GM18907 (cell line): ENCODE measurements at regions not wholly inside any gene's neighbourhood (a gene's known extent, or its start where the extent isn't known, plus 50 kb on each side); places are given as distances from the start of the nearest gene placed in this dataset.
A peak's percentile ranks its signal among the peaks of the same experiment; 100 is the strongest.

Experiments used
- ATAC-seq: cut with Tn5 transposase; IDR thresholded peaks from one replicate; pipeline ENCODE4 v1.9.1; 2021; ENCODE audit warnings: mild to moderate bottlenecking, moderate library complexity; ENCODE audit not compliant: unreplicated experiment

DNA sequence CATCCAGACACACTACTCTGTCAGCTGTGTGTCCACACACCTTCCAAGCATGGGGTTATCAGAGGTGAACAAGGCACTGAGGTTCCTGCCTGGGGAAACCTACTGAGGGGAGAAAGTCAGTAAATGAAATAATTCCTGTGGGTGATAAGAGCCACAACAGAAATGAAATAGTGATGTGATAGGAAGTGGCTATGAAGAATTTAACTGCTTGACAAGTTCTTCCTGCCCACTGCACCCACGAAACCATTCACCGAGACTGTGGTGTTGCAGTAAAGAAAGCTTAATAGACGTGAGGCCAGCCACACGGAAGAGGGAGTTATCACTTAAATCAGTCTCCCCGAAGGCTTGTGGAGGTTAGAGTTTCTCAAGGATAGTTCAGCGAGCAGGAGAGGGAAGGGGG, 353.1 kb downstream of the UQCRFS1 start:
- no peak for ATAC-seq

DNA sequence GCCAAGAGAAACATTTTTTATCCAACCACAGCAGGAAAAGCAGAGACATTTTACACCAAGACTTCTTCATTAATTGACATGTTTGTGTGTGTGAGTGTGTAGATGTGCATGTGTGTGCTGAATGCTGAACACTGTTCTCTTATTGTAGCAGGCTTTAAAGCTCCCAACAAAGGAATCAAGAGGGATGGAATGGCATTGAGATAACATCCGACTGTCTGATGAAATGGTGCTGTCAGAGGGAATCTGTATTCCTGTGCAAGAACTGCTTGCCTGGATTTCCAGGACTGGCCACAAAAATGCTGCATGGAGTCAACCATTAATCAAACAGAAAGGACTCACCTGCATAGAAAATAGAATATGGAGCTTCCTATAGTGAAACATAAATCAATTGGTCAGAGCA, 354.0 kb downstream of the UQCRFS1 start:
- ATAC-seq = no peak

- ATAC-seq = no peak
Observed at GRCh38 chr19:28857967-28858366, 355.0 kb downstream of the UQCRFS1 start.

- ATAC-seq = no peak
Observed at GRCh38 chr19:28855216-28855615, 357.7 kb downstream of the UQCRFS1 start.

DNA sequence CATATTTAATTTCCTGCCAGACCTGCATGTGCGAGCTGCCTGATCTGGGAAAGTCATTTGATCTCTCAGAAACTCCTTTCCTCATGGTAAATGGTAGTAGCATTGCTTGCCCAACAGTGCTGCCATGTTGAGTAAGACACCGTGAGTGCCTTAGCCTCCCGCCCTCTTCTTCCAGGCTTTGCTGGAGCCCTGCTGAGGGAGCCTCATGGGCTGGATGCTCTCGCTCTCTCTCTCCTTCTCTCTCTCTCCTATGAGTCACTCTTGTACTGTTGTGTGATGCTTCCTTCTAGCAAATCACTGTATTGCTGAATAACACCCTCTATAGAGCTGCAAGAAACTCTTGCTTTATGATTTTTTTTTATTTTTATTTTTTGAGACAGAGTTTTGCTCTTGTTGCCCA, 365.5 kb downstream of the UQCRFS1 start:
- no peak for ATAC-seq

- ATAC-seq = no peak
Observed at GRCh38 chr19:28846094-28846812, 366.7 kb downstream of the UQCRFS1 start.

DNA sequence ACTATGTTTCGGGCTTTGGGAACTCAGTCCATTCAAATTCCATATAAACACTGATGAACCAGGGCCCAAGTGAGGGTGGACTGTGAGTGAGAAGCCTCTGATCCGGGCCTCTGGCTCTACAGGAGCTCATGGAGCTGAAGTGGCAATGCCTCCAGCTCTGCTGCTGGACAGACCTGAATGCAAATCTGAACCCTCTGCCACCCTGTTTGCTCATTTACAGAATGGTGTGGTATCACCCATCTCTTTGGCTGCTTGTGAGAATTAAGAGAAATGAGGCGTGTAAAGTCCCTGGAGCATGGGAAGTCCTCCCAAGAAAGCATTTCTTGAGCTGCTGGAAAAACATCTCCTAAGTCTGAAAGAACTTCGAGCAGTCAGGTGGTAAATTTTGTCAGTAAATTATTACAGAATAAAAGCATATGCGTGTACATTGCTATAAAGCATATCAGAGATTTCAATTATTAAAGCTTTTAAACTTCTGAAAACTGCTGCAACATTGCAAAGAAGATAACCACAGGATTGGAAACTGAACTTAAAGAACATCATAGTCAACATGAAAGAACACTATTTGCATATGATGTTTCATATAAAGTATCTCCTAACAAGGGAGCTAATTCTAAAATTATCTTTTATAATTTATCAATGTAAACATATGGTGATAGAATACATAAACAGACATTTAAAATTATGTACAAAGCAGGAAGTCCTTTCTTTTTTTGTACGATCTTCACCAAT, 369.0 kb downstream of the UQCRFS1 start:
- ATAC-seq = peak; percentile 65

DNA sequence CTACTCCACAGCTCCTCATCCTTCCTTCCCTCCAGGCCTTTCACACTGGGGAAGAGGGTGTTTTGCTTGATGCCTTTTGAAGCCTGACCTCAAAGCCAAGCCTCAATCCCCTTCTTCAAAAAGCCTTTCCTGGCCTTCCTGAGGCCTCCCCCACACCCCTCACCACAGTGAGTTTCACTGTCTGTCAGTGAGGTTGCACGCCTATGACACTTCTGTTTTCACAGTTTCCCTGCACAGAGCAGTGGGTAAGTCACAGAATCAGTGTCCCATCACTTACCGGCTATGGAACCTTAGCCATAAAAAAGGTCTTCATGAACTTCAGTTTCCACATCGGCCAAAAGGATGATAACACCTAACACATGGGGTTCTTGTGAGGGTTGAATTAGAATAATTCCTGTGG, 371.4 kb downstream of the UQCRFS1 start:
- no peak for ATAC-seq

DNA sequence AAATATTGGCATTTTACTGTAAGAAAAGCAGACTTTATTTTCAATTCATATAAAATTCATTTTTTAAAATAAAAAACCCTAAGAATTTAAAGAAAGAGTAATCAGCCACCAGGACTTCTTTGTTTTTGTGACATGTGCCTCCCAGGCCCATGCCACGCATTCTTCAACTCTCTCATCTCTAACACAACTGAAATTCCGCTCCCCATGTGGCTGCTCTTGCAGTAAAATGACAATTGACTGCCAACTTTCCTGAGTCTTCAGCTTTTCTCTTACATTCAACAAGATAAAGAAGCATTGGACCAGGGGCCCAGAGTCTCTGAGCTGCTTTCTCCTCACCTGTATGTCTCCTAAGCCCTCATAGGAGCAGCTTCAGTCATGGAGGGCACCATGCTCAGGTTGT, 372.1 kb downstream of the UQCRFS1 start:
- no peak for ATAC-seq

- ATAC-seq = no peak
Observed at GRCh38 chr19:28839455-28839854, 373.5 kb downstream of the UQCRFS1 start.

DNA sequence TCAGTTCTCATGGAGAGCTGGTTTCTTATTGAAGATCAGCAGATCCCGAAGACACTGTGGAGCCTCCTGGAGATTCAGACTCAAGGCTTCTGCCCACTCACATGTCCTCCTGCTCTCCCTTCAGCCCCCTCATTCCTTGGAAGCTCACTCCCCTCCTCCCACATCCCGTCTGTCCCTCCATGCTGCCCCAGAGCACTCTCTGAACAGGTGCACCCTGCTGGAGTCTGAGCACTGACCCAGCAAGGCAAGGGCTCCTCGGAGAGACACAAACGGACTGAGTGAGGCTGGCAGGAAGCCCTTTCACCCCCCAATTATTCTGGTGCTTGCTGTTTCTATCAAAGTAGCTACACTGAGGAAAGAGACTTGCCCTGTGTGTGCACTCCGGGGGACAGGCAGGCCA, 374.0 kb downstream of the UQCRFS1 start:
- ATAC-seq = no peak

DNA sequence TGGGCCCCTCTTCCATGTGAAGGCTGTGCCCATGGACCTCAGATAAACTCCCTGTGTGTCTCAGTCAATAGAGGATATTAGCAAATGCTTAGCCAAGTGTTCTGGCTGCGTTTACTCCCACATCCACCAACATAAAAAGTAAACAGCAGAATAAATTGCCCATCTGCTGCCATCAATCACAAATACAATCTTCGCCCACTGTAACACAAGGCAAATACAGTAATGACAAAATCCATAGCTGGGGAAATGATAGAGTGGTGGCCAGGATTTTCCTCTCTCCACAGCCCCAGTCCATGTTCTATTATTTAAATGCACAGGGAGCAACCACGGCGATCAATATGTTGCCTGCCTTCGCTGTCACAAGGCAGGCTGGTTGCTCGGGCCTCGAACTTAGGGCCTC, 376.5 kb downstream of the UQCRFS1 start:
- ATAC-seq = no peak

DNA sequence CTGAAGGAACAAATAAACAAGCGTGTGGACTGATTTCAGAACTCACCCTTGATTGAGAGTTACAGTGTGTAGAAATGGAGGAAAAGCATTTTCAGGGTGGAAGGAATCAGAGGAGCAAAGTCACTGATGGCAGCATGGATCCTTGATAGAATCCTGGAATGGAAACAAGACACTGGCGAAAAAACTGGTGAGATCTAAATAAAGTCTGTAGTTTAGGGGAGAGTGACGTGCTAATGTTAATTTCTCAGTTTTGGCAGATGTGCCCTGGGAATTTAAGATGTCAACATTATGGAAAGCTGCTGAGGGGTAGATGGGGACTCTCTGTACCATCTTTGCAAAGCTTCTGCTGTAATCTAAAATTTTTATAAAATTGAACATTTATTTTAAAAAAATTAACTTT, 378.0 kb downstream of the UQCRFS1 start:
- ATAC-seq = no peak

DNA sequence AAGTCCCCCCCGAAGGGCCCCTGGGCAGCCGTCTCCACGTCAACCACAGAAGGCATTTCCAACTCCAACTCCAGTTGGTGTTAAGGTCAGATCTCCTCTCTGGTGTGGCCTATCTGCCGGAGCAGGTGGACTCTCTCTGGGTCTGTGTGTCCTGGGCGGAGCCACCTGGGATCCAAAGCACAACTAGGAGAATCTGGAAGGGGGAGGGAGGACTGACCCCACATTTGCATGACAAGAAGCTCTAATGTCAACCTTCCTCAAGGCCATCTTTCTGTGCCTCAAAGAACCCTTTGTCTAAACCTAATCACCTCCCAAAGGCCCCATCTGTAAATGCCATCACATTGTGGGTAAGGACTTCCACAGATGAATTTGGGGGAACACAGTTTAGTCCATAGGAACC, 381.5 kb downstream of the UQCRFS1 start:
- no peak for ATAC-seq

- ATAC-seq = no peak
Observed at GRCh38 chr19:28829762-28830161, 383.2 kb downstream of the UQCRFS1 start.

DNA sequence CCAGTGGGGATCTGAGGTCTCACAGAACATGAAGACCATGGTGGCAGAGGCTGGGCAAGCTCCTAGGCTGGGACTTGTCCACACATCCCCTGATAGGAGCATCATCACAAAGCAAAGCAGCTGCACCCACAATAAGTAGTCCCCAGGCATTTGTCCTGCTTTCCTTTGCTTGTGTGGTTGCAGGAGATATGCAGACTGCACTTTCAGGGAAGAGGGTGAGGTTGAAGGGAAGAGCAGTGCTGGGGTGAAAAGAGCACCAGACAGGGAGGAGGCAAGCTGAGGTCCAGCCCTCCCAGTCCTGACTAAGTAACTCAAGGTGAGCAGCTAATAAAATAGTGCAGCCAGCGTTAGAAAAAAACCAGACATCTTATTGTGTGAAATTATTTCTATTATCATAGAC, 383.6 kb downstream of the UQCRFS1 start:
- no peak for ATAC-seq

GRCh38 chr19:28828276-28828870, 384.6 kb downstream of the UQCRFS1 start:
- no peak for ATAC-seq

DNA sequence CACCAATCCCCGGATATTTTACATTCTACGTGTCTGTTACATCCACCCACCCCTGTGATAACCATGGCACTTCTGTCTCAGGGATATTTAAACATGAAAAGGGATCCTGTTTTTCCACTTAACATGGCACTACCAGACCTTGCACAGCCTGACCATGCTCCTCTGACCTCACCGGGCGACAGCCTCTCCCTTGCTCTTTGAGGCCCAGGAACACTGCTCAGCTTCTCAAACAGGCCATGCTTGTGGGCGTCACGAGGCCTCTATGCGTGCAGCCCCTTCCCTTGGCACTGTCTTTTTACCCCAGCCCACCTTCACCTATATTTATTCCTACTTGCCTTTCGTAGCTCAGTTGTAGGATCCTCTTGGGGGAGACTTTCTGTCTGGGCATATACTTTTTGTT, 385.6 kb downstream of the UQCRFS1 start:
- no peak for ATAC-seq

DNA sequence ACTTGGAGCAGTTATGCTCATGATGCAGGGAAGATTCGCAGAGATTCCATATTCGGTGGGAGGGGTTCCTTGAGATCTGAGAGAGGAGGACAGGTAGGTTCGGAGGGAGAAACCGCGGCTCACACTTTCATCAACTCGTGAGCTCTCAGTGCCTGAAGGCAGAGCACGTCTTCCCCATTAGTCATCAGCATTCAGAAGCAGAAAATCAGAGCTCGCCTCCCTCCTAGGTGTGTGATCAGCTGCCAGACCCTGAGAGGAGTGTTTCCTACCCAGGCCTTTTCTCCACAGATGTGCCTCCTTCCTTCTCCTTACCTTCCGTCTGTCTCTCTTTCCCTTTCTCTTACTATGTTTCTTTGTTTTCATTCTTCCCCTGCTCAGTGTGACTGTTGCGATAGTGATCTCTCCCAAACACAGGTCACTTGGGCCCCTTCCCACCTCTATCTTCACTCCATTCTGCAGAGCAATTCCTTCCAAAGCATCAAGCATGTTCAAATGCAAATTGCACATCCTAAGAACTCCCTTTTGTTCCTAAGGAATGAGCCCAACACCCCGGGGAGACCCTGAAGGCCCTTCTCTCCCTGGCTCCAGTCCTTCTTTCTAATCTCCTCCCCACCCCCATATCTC, 389.5 kb downstream of the UQCRFS1 start:
- no peak for ATAC-seq

DNA sequence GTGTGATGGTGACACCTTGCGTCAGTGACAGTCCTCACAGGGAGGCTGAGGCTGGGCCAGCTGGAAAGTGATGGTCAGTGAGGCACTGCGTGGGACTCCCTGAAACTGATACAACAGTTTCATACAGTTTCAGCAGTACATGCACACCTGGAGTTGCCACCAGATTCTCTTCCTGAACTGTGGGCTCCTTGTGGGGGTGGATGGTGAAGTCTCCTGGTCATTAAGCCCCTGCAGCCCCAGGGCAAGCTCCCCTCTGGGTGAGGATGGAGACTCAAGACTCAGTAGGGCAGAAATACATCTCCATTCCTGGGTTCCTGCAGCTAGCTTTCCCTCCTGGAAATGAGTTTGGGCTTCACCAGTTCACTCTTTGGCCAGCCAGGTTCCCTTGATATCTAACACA, 392.7 kb downstream of the UQCRFS1 start:
- ATAC-seq = no peak

- no peak for ATAC-seq
Observed at GRCh38 chr19:28815257-28815656, 397.7 kb downstream of the UQCRFS1 start.

DNA sequence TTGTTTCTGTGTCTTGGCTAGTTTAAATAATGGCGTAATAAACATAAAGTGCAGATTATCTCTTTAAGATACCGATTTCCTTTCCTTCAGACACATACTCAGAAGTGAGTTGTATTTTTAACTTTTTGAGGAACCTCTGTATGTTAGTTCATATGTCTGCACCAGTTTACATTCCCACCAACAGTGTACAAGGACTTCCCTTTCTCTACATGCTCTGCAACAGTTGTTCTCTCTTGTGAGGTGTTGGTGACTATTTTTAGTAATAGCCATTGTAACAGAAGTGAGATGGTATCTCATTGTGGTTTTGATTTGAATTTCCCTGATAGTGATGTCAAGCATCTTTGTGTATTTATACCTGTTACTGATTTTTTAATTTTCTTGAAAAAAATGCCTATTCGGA, 418.6 kb downstream of the UQCRFS1 start:
- ATAC-seq = no peak
